SK-N-SH treated with all-trans-retinoic acid at 6 μM for 48 hours (cell line): ENCODE measurements at regions not wholly inside any gene's neighbourhood (a gene's known extent, or its start where the extent isn't known, plus 50 kb on each side); places are given as distances from the start of the nearest gene placed in this dataset.
"Not testable (repeated sequence)": the region's sequence is repeated elsewhere in the genome, so short reads cannot be mapped to it uniquely, and the experiment has no call there.

ENCODE experiments used
- ATAC-seq: fragments of 200-7000 bp; cut with Tn5 transposase; 3 replicates; pipeline ENCODE4 v1.9.1; 2020; ENCODE audit warnings: mild to moderate bottlenecking, moderate library complexity
- ARNTL ChIP-seq: fragments of 450-650 bp; formaldehyde crosslinking; IDR thresholded peaks from 2 replicates; pipeline ENCODE4 v1.5.0; 2020; ENCODE audit warnings: low read depth, mild to moderate bottlenecking, moderate library complexity, borderline replicate concordance
- BACH2 ChIP-seq: fragments of 250-450 bp; sonication (Bioruptor Pico); IDR thresholded peaks from 2 replicates; pipeline ENCODE4 v1.9.0; 2021; ENCODE audit warnings: mild to moderate bottlenecking, borderline replicate concordance
- CREB5 ChIP-seq: fragments of 250-450 bp; sonication (Bioruptor Pico); IDR thresholded peaks from 2 replicates; pipeline ENCODE4 v1.5.1; 2020; ENCODE audit warnings: low read depth, mild to moderate bottlenecking, moderate library complexity
- ESRRG ChIP-seq: fragments of 250-450 bp; sonication (Bioruptor Pico); IDR thresholded peaks from 2 replicates; pipeline ENCODE4 v1.6.1; 2021; ENCODE audit warnings: mild to moderate bottlenecking
- GLIS3 ChIP-seq: fragments of 250-450 bp; sonication (Bioruptor Pico); IDR thresholded peaks from 2 replicates; pipeline ENCODE4 v1.5.0; 2020; ENCODE audit warnings: mild to moderate bottlenecking, moderate library complexity
- ISL1 ChIP-seq: fragments of 250-450 bp; sonication (Bioruptor Pico); IDR thresholded peaks from 2 replicates; pipeline ENCODE4 v2.1.2; 2022; ENCODE audit warnings: mild to moderate bottlenecking, moderate library complexity
- PATZ1 ChIP-seq: fragments of 250-450 bp; sonication (Bioruptor Pico); IDR thresholded peaks from 2 replicates; pipeline ENCODE4 v1.8.0; 2020; ENCODE audit warnings: mild to moderate bottlenecking, moderate library complexity, borderline replicate concordance
- POU6F1 ChIP-seq: fragments of 250-450 bp; sonication (Bioruptor Pico); IDR thresholded peaks from 2 replicates; pipeline ENCODE4 v1.8.0; 2021; ENCODE audit warnings: low read depth, mild to moderate bottlenecking, moderate library complexity, borderline replicate concordance
- PPARA ChIP-seq: fragments of 250-450 bp; sonication (Bioruptor Pico); IDR thresholded peaks from 2 replicates; pipeline ENCODE4 v1.5.0; 2020; ENCODE audit warnings: mild to moderate bottlenecking, borderline replicate concordance
- RARB ChIP-seq: fragments of 250-450 bp; sonication (Bioruptor Pico); IDR thresholded peaks from 2 replicates; pipeline ENCODE4 v1.8.0; 2021; ENCODE audit warnings: mild to moderate bottlenecking, moderate library complexity
- SNAI2 ChIP-seq: fragments of 250-450 bp; sonication (Bioruptor Pico); IDR thresholded peaks from 2 replicates; pipeline ENCODE4 v1.5.0; 2020; ENCODE audit warnings: mild to moderate bottlenecking, moderate library complexity
- TCF4 ChIP-seq: fragments of 250-450 bp; sonication (Bioruptor Pico); IDR thresholded peaks from 2 replicates; pipeline ENCODE4 v1.8.0; 2021; ENCODE audit warnings: mild to moderate bottlenecking, moderate library complexity, borderline replicate concordance
- TOX ChIP-seq: fragments of 250-450 bp; sonication (Bioruptor Pico); IDR thresholded peaks from 2 replicates; pipeline ENCODE4 v1.8.0; 2021; ENCODE audit warnings: mild to moderate bottlenecking, moderate library complexity, borderline replicate concordance
- TSHZ2 ChIP-seq: fragments of 250-450 bp; sonication (Bioruptor Pico); IDR thresholded peaks from 2 replicates; pipeline ENCODE4 v1.5.0; 2020; ENCODE audit warnings: mild to moderate bottlenecking, moderate library complexity
- ZC3H10 ChIP-seq: fragments of 250-450 bp; sonication (Bioruptor Pico); IDR thresholded peaks from 2 replicates; pipeline ENCODE4 v1.5.1; 2021; ENCODE audit warnings: mild to moderate bottlenecking, moderate library complexity
- ZFP3 ChIP-seq: fragments of 250-450 bp; sonication (Bioruptor Pico); IDR thresholded peaks from 2 replicates; pipeline ENCODE4 v1.5.0; 2020; ENCODE audit warnings: mild to moderate bottlenecking, moderate library complexity
- ZFP30 ChIP-seq: fragments of 450-650 bp; formaldehyde crosslinking; IDR thresholded peaks from 2 replicates; pipeline ENCODE4 v1.5.0; 2022; ENCODE audit warnings: mild to moderate bottlenecking, moderate library complexity
- ZNF565 ChIP-seq: fragments of 450-650 bp; formaldehyde crosslinking; conservative IDR thresholded peaks from 2 replicates; pipeline ENCODE4 v1.5.0; 2020; ENCODE audit warnings: low read depth, mild to moderate bottlenecking, moderate library complexity
- ZNF70 ChIP-seq: fragments of 450-650 bp; formaldehyde crosslinking; IDR thresholded peaks from 2 replicates; pipeline ENCODE4 v1.5.0; 2020; ENCODE audit warnings: mild to moderate bottlenecking, moderate library complexity
- ZNF8 ChIP-seq: fragments of 450-650 bp; formaldehyde crosslinking; IDR thresholded peaks from 2 replicates; pipeline ENCODE4 v1.5.0; 2020; ENCODE audit warnings: mild to moderate bottlenecking, moderate library complexity

- ATAC-seq, result no peak
- TF ChIP-seq PATZ1 (no peak), BACH2 (CRISPR knock-in tag) (no peak), ISL1 (CRISPR knock-in tag) (no peak), PPARA (CRISPR knock-in tag) (no peak), TCF4 (no peak), GLIS3 (CRISPR knock-in tag) (no peak), SNAI2 (no peak), ZNF565 (CRISPR knock-in tag) (no peak), TSHZ2 (no peak), ESRRG (no peak), ZNF8 (no peak), CREB5 (no peak), ZFP3 (CRISPR knock-in tag) (no peak)
- TF ChIP-seq, all 23 proteins: peak for 0
These were observed 154.9 kb downstream of the SHCBP1 start for GRCh38 chr16:46466239-46466638.

GRCh38 chr16:46454801-46455200 lies 166.4 kb downstream of the SHCBP1 start:
- not testable (repeated sequence) for ATAC-seq

GRCh38 chr16:46428108-46429061 lies 192.8 kb downstream of the SHCBP1 start:
- ATAC-seq, result no peak
- no peak for TF ChIP-seq ZFP30 (CRISPR knock-in tag)
- TF ChIP-seq ZC3H10 (CRISPR knock-in tag), result no peak
- no peak for TF ChIP-seq TCF4
- no peak for TF ChIP-seq TSHZ2
- no peak for TF ChIP-seq TOX
- TF ChIP-seq ARNTL (CRISPR knock-in tag), result no peak
- no peak for TF ChIP-seq PATZ1
- TF ChIP-seq RARB (CRISPR knock-in tag), result no peak
- TF ChIP-seq ZNF70 (CRISPR knock-in tag), result no peak
- no peak for TF ChIP-seq SNAI2
- TF ChIP-seq ZFP3 (CRISPR knock-in tag), result no peak
- TF ChIP-seq ISL1 (CRISPR knock-in tag), result no peak
- no peak for TF ChIP-seq POU6F1 (CRISPR knock-in tag)
- no peak for TF ChIP-seq BACH2 (CRISPR knock-in tag)
- no peak for TF ChIP-seq ESRRG
